ENCODE measurements at regions not wholly inside any gene's neighbourhood (a gene's known extent, or its start where the extent isn't known, plus 50 kb on each side); places are given as distances from the start of the nearest gene placed in this dataset.

- Histone ChIP-seq H2AFZ (ENCODE audit: control insufficient read depth, low read length) (no peak overlapping the region), H3K9me1 (ENCODE audit: control insufficient read depth, extremely low read depth, insufficient read depth, low read length) (no peaks in the 10 kb centered on the region), H3K4me1 (ENCODE audit: control insufficient read depth, extremely low read depth, insufficient read depth, low read length) (peaks cover 31% of the 10 kb centered on the region), H3K36me3 (ENCODE audit: control insufficient read depth in 2 of 2, extremely low read depth in 1 of 2, insufficient read depth in 2 of 2, low read length in 2 of 2) (no peaks in the 10 kb centered on the region), H3K4me2 (ENCODE audit: control insufficient read depth, extremely low read depth, insufficient read depth, low read depth, low read length) (no peak overlapping the region), H3K9ac (ENCODE audit: control insufficient read depth, extremely low read depth, insufficient read depth, low read length) (no peak overlapping the region), H4K20me1 (ENCODE audit: control insufficient read depth, extremely low read depth, insufficient read depth, low read length) (no peaks in the 10 kb centered on the region), H3K9me3 (ENCODE audit: control insufficient read depth, low read depth, low read length) (no peaks in the 10 kb centered on the region), H3K27me3 (ENCODE audit: control insufficient read depth, extremely low read depth, insufficient read depth, low read length) (no peaks in the 10 kb centered on the region), H3K4me3 (ENCODE audit: control insufficient read depth in 2 of 3, extremely low read depth in 1 of 3, insufficient read depth in 2 of 3, low read depth in 1 of 3, low read length in 3 of 3) (no peak overlapping the region), H3K79me2 (ENCODE audit: control insufficient read depth, insufficient read depth, low read length) (no peaks in the 10 kb centered on the region), H3K27ac (ENCODE audit: control insufficient read depth, insufficient read depth, low read length) (no peak overlapping the region)
- DNase-seq (ENCODE audit: low read depth, low spot score): no peak
- TF ChIP-seq EZH2 (IDR thresholded peaks at IDR 0.05; ENCODE audit: low read length) (no peak), CTCF (optimal IDR thresholded peaks at IDR 0.05 in 1 of 3, IDR thresholded peaks at IDR 0.05 in 1 of 3, conservative IDR thresholded peaks at IDR 0.05 in 1 of 3; ENCODE audit: extremely low read depth in 1 of 3, insufficient read depth in 2 of 3, low read length in 3 of 3) (no peak)
- FAIRE-seq: no peak
- dilution Hi-C loops (cut with MboI; ENCODE audit: extremely low pct_ligation_motif_present, low sequenced_read_pairs): no loop called here
Measured at GRCh38 chr3:44106756-44107155, 134.9 kb upstream of the TOPAZ1 start.

- no peak overlapping the region for H3K9ac ChIP-seq (ENCODE audit: control insufficient read depth, extremely low read depth, insufficient read depth, low read length)
- no peaks in the 10 kb centered on the region for H3K36me3 ChIP-seq (ENCODE audit: control insufficient read depth in 2 of 2, extremely low read depth in 1 of 2, insufficient read depth in 2 of 2, low read length in 2 of 2)
- FAIRE-seq (no peak), DNase-seq (ENCODE audit: low read depth, low spot score) (no peak)
- H3K9me1 ChIP-seq (ENCODE audit: control insufficient read depth, extremely low read depth, insufficient read depth, low read length): no peaks in the 10 kb centered on the region
- H3K27me3 ChIP-seq (ENCODE audit: control insufficient read depth, extremely low read depth, insufficient read depth, low read length): no peaks in the 10 kb centered on the region
- TF ChIP-seq CTCF (optimal IDR thresholded peaks at IDR 0.05 in 1 of 3, IDR thresholded peaks at IDR 0.05 in 1 of 3, conservative IDR thresholded peaks at IDR 0.05 in 1 of 3; ENCODE audit: extremely low read depth in 1 of 3, insufficient read depth in 2 of 3, low read length in 3 of 3) (no peak), EZH2 (IDR thresholded peaks at IDR 0.05; ENCODE audit: low read length) (no peak)
- no peaks in the 10 kb centered on the region for H4K20me1 ChIP-seq (ENCODE audit: control insufficient read depth, extremely low read depth, insufficient read depth, low read length)
- dilution Hi-C loops (cut with MboI; ENCODE audit: extremely low pct_ligation_motif_present, low sequenced_read_pairs): no loop called here
- H3K4me3 ChIP-seq (ENCODE audit: control insufficient read depth in 2 of 3, extremely low read depth in 1 of 3, insufficient read depth in 2 of 3, low read depth in 1 of 3, low read length in 3 of 3): no peak overlapping the region
- H2AFZ ChIP-seq (ENCODE audit: control insufficient read depth, low read length): no peak overlapping the region
- H3K27ac ChIP-seq (ENCODE audit: control insufficient read depth, insufficient read depth, low read length): no peak overlapping the region
- H3K4me2 ChIP-seq (ENCODE audit: control insufficient read depth, extremely low read depth, insufficient read depth, low read depth, low read length): no peak overlapping the region
- H3K9me3 ChIP-seq (ENCODE audit: control insufficient read depth, low read depth, low read length): no peaks in the 10 kb centered on the region
- H3K4me1 ChIP-seq (ENCODE audit: control insufficient read depth, extremely low read depth, insufficient read depth, low read length): peaks cover 31% of the 10 kb centered on the region
- no peaks in the 10 kb centered on the region for H3K79me2 ChIP-seq (ENCODE audit: control insufficient read depth, insufficient read depth, low read length)
Measured at GRCh38 chr3:44108481-44108880, 133.2 kb upstream of the TOPAZ1 start.

Data from keratinocyte (primary cell).